GF-D8 (cell line): ENCODE measurements at regions not wholly inside any gene's neighbourhood (a gene's known extent, or its start where the extent isn't known, plus 50 kb on each side); places are given as distances from the start of the nearest gene placed in this dataset.

ENCODE experiments used
- DNase-seq: peaks from one replicate; lab custom pipeline; 2025; lab: John Stamatoyannopoulos, UW

DNA sequence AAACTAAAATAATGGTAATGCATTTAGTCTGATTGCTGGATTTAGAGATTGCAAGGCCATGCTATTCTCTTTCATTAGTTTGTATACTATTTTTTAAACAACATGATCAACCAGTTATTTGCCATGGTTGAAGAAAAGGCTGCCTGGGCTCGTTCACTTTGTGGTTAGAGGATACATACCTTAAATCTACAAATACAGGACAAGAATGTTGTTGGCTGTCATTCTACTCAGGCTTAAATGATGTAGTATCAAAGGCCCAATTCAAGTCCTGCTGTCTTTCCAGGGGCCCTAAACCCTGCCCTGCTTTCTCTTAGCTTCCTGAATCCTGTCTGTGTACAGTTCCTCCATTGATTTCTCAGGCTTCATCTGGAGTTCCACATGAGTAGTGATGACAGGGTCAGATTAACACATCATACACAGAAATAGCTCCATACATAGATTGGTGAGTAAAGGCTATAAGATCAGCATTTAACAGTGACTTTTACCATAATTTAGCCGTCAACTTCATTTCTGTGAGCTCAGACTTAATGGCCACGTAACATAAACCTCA is 114.9 kb upstream of the GPRIN3 start:
- no peak for DNase-seq

- no peak for DNase-seq
Measured at GRCh38 chr4:89420507-89420906, 112.9 kb upstream of the GPRIN3 start.

DNA sequence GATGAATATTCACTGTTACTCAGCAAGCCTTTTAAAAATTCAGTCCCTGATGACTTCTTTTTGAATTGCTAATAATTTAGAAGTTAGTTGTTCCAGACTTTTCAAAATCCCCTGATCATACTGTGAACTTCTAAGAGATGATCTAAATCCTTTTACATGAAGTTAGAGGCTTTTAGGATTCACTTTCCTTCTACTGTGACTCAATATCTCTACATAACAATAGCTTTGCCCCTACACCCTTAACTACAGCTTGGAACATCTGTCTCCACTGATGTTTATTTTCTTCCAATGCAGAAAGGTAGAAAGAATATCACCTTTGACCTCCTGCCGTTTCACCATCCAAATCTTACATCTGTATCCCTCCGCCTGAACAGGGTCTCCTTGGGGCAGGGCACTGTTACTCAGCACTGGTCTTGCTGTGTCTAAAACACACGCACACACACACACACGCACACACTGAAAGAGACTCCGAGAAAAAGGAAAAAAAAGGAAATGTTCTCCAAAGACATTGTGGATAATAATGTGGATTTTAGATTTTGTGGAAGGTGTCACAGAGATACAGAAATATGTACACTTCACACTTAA is 111.6 kb upstream of the GPRIN3 start:
- DNase-seq = no peak

- no peak for DNase-seq
Measured at GRCh38 chr4:89416960-89417359, 109.4 kb upstream of the GPRIN3 start.

DNA sequence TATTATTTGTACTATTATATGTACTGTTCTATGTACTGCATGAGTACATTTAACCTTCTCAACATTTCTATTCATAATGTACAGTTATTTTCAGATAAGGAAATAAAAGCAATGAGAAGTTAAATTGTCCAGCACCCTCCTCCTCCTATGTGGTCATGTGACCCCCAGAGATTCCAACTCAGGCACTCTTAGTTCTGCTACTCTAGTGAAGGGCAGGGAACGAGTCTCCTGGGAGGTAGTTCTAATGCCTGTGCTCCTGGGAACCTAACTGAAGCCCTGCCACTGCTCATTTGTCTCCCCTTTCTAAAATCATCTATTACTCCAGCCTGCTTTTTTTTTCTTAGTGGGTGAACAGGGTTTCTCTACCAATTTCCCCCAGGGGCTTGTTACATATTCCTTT is 105.9 kb upstream of the GPRIN3 start:
- no peak for DNase-seq

- no peak for DNase-seq
Measured at GRCh38 chr4:89411539-89412309, 104.1 kb upstream of the GPRIN3 start.

DNA sequence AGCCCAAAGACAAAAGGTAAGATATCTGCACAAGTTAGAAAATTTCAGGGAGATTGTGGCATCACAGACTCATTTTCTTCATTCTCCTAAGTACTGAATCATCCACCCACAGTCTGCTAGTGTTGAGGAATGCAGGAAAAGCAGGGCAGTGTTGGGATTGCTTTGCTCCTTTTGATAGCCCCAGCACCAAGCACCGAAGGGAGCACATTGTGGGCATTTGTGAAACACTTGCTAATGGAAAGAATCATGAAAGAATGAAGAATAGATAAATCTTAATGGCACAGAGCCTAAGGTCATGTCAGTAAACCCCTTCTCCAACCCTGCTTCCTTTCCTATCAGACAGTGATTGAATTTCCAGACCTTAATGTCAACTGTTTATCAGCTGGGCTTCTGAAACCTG is 103.1 kb upstream of the GPRIN3 start:
- no peak for DNase-seq

- no peak for DNase-seq
Measured at GRCh38 chr4:89404530-89404929, 96.9 kb upstream of the GPRIN3 start.

DNA sequence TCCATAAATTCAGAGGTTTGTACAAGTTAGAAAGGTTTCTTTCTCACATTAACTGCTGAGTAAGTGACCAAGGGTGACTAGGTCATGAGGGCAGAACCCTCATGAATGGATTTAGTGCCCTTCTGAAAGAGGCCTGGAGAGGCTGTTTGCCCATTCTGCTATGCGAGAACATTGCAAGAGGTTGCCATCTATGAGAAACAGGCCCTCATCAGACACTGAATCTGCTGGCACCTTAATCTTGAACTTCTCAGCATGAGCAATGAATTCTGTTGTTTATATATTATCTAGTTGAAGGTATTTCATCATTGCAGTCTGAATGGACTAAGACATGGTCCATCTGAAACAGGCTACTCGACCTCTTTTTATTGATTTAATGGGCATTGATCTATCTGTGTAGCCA is 96.2 kb upstream of the GPRIN3 start:
- DNase-seq = no peak

DNA sequence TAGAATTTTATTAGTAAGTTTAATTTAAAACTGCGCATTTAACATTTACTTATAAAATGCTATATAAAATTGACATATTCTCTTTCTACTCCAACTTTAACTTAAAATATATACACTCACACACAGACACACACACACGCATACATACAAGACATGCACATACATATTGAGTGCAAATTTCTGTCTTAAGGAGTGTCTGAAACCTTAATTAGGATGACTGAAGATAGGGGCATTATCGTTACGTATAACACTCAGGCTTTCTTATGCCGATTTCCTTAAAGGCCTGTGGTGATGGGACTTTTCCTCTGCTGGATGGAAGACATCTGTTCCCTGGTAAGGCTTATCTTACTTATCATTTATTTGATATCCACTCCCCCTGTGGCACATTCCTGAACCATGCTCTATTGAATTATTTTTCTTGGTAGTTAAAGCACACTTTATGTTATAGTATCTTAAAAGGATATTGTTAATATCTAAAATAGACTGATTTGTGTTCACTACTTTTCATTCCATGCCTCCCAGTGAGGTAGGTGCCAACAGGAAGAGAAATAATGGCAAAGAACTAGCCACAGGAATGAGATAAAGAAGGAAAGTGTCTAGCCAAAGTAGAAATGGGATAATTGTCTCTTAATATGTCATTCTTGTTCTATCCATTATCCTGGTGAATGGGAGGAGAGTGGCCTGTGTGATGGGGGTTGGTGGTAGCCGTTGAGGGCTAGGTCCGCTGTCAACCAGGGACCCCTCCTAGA is 92.9 kb upstream of the GPRIN3 start:
- no peak for DNase-seq

DNA sequence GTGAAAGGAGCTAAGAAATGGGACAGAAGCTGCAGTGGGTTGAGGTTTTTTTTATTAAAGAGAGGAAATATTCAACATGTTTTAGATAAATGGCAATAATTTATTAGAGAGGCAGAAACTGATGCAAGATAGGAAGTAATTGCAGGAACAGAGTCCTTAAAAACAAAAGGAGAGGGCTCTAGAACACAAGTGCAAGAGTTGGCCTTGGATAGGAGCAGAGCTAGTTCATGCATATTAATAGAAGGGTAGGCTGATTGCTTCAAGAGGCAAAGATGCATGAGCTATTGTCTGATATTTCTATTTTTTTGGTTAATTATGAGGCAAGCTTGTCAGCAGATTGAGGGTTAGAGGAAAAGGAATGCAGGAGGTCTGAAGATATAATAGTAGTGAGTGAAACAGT is 91.0 kb upstream of the GPRIN3 start:
- DNase-seq = no peak

- DNase-seq = no peak
Measured at GRCh38 chr4:89398146-89398545, 90.5 kb upstream of the GPRIN3 start.

DNA sequence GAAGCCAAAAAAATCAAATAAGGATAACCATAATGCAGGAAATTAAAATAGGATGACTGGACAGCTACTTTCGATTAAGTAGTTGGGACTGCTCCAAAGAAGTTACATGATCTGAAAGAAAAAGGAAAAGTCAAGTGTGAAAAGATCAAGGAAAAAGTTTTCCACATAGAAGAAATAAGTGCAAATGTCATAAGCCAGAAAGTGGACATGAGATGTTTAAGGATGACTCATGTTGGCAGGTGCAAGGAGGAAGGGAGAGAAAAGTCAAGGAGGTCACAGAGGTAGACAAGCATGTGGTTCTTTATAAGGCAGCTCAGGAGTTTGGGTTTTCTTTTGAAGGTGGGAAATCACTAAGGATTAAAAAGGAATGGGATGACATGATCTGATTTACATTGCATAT is 89.8 kb upstream of the GPRIN3 start:
- no peak for DNase-seq

GRCh38 chr4:89382439-89382838 is 74.8 kb upstream of the GPRIN3 start:
- no peak for DNase-seq

GRCh38 chr4:89380980-89381379 is 73.4 kb upstream of the GPRIN3 start:
- DNase-seq = no peak

DNA sequence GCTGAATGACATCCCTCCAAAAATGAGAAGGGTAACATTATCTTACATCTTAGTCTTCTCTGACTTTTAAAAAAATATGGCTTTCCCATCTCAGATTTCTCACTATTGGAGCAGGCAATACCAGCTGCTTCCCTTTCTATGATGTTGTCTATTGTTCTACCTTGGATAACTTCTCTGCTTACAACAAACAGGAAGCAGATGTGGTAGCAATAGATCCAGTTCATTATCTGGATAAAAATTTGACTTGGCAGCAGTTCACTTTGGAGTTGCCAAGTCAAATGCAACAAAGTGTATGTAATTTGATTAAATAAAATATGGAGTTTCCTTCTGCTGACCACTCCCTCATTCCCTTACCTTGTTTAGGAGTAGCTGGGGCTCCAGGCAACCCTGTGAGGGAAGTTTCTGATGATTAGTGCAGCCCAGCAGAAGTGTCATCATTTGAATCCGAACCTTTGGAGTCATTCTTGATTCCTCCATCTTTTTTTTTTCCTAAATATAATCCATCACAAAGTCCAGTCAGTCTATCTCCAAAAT is 72.0 kb upstream of the GPRIN3 start:
- DNase-seq = no peak

DNA sequence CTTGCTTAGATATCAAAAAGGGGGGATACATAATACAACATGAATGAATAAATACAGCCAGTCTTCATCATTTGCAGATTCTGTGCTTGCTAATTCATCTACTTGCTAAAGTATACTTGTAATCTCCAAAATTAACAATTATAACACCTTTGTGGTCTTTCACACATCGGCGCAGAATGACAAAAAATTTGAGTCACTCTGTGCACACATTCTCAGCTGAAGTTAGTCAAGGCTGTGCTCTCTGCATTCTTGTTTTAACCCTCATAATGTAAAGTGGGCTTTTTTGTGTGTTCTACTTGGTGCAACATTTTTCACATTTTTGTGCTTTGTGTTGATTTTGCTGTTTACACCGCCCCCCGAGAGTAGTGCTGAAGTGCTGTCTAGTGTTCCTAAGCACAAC is 65.8 kb upstream of the GPRIN3 start:
- no peak for DNase-seq

- DNase-seq = no peak
Measured at GRCh38 chr4:89371614-89372013, 64.0 kb upstream of the GPRIN3 start.

DNA sequence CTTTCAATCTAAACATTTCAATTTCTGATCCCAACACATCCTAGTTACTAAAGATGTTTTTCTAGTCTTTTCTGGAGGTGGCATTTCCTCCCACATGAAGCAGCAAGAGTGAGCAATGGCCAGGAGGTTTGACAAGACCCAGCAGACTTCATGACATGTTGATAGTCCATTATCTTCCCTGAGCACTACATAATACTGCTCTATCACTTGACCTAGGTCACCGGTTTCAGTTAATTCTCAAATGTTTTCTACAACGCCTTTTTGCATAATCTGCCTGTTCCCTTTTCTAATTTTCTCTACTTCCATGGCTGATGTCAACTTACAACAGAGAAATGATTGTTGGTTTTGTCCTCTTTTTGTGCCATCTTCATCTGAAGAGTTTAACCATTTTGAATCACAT is 62.0 kb upstream of the GPRIN3 start:
- DNase-seq = no peak

DNA sequence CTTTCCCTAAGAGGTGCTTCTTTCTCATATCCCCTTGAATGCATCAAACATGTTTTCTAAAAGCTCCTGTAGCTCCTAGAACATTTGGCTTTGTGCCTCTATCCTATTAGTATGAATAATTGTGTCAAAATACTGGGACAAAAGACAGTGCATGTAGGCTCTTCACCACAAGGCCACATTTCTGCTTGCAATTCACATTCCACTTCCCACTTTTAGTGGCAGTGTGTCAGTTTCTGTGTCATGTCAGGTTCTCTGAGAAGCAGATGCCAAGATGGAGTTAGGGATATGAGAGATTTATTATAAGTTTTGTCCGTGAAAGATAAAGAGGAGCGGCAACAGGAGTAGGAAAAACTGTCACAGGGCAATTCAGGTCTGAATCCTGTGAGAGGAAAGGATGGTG is 61.3 kb upstream of the GPRIN3 start:
- DNase-seq = no peak

DNA sequence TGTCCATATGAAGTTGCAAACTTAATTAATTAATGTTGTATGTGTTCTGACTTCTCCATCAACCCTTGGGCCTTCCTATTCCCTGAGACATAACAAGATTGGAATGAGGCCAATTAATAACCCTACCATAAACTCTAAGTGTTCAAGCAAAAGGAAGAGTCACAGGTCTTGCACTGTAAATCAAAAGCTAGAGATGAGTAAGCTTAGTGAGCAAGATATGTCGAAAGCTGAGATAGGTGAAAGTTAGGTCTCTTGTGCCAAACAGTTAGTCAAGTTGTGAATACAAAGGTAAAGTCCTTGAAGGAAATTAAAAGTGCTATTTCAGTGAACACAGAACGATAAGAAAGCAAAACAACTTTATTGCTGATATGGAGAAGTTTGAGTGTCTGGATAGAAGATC is 58.2 kb upstream of the GPRIN3 start:
- no peak for DNase-seq

DNA sequence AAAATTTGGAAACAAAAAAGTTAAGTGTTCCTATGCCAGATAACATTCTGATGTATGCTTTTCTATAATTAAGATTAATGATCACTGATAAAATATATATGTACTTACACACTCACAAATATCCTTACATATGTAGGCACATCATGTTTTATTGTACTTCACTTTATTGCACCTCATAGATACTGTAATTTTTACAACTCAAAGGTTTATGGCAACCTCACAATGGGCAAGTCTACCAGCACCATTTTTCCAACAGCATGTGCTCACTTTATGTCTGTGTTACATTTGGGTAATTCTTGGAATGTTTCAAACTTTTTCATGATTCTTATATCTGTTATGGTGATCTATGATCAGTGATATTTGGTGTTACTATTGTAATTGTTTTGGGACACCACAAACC is 57.8 kb upstream of the GPRIN3 start:
- DNase-seq = no peak

DNA sequence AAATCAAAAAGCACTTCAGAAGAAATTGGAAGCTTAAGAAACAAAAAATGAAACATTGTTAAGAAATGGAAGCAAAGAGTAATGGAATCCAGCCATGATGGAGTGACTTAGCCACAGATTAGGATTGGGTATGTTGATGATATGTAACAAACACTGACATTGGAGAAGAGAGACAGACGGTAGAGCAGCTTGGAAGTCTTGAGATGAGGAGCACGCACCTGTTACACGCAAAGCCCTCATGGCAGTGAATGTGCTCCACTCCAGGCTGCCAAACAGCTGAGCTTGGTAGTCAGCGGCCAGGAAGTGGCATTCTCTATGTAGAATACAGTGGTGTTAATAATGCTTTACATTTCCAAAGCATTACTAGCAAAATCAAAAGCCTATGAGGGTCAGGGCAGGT is 56.9 kb upstream of the GPRIN3 start:
- no peak for DNase-seq
